H9 (cell line): ENCODE measurements at regions not wholly inside any gene's neighbourhood (a gene's known extent, or its start where the extent isn't known, plus 50 kb on each side); places are given as distances from the start of the nearest gene placed in this dataset.

Experiments
- DNase-seq: peaks from one replicate; pipeline ENCODE4 v3.0.0-alpha.2; 2017
- H2AFZ ChIP-seq: one replicate; pipeline ENCODE4 v1.6.1; 2013; ENCODE audit warnings: mild to moderate bottlenecking, low read length, control low read depth, moderate library complexity
- H2AK5ac ChIP-seq: 2 replicates; pipeline ENCODE4 v1.6.1; 2013; ENCODE audit warnings: low read length, control low read depth, mixed read lengths; ENCODE audit not compliant: insufficient read length
- H2BK120ac ChIP-seq: one replicate; pipeline ENCODE4 v1.6.1; 2013; ENCODE audit warnings: low read depth, mild to moderate bottlenecking, low read length, control low read depth, inconsistent platforms; ENCODE audit not compliant: poor library complexity, severe bottlenecking
- H2BK12ac ChIP-seq: 2 replicates; pipeline ENCODE4 v1.6.1; 2013; ENCODE audit warnings: low read length, control low read depth, mixed read lengths, low read depth; ENCODE audit not compliant: insufficient read length
- H2BK15ac ChIP-seq: 2 replicates; pipeline ENCODE4 v1.6.1; 2013; ENCODE audit warnings: low read depth, low read length, control low read depth
- H2BK20ac ChIP-seq: one replicate; pipeline ENCODE4 v1.6.1; 2013; ENCODE audit warnings: low read depth, mild to moderate bottlenecking, low read length, control low read depth, inconsistent platforms; ENCODE audit not compliant: poor library complexity, severe bottlenecking
- H2BK5ac ChIP-seq: 2 replicates; pipeline ENCODE4 v1.6.1; 2013; ENCODE audit warnings: low read length, control low read depth, mixed read lengths; ENCODE audit not compliant: insufficient read length
- H3K14ac ChIP-seq: 2 replicates; pipeline ENCODE4 v1.6.1; 2013; ENCODE audit warnings: low read length, control low read depth; ENCODE audit not compliant: insufficient read depth
- H3K18ac ChIP-seq: 2 replicates; pipeline ENCODE4 v1.6.1; 2013; ENCODE audit warnings: low read depth, mild to moderate bottlenecking, mixed read lengths, low read length, control low read depth; ENCODE audit not compliant: insufficient read length
- H3K23ac ChIP-seq: 2 replicates; pipeline ENCODE4 v1.6.1; 2013; ENCODE audit warnings: low read length, control low read depth, mixed read lengths, low read depth; ENCODE audit not compliant: insufficient read length
- H3K23me2 ChIP-seq: 2 replicates; pipeline ENCODE4 v1.6.1; 2013; ENCODE audit warnings: low read depth, mild to moderate bottlenecking, mixed read lengths, low read length, control low read depth; ENCODE audit not compliant: insufficient read length, poor library complexity, severe bottlenecking
- H3K27ac ChIP-seq: 2 replicates; pipeline ENCODE4 v1.5.1; 2013; ENCODE audit warnings: low read length, control low read depth, mixed read lengths, low read depth; ENCODE audit not compliant: insufficient read length
- H3K27me3 ChIP-seq: 2 replicates; pipeline ENCODE4 v1.6.1; 2013; ENCODE audit warnings: low read length, control low read depth, inconsistent platforms; ENCODE audit not compliant: insufficient read depth
- H3K4ac ChIP-seq: 2 replicates; pipeline ENCODE4 v1.6.1; 2013; ENCODE audit warnings: low read depth, mild to moderate bottlenecking, control low read depth, inconsistent platforms, low read length, moderate library complexity
- H3K4me1 ChIP-seq: 2 replicates; pipeline ENCODE4 v1.6.1; 2013; ENCODE audit warnings: low read length, control low read depth, inconsistent platforms; ENCODE audit not compliant: insufficient read depth
- H3K4me2 ChIP-seq: 2 replicates; pipeline ENCODE4 v1.6.1; 2013; ENCODE audit warnings: low read length, control low read depth, mixed read lengths; ENCODE audit not compliant: insufficient read length, insufficient read depth
- H3K56ac ChIP-seq: 2 replicates; pipeline ENCODE4 v1.6.1; 2013; ENCODE audit warnings: low read depth, mild to moderate bottlenecking, mixed read lengths, low read length, control low read depth; ENCODE audit not compliant: insufficient read length
- H3K79me1 ChIP-seq: 2 replicates; pipeline ENCODE4 v1.6.1; 2013; ENCODE audit warnings: low read depth, mild to moderate bottlenecking, moderate library complexity, low read length, control low read depth, inconsistent platforms; ENCODE audit not compliant: insufficient read depth, poor library complexity, severe bottlenecking
- H3K79me2 ChIP-seq: 2 replicates; pipeline ENCODE4 v1.6.1; 2013; ENCODE audit warnings: low read length, control low read depth, inconsistent platforms; ENCODE audit not compliant: insufficient read depth
- H3K9ac ChIP-seq: 2 replicates; pipeline ENCODE4 v1.6.1; 2013; ENCODE audit warnings: low read length, control low read depth, mixed read lengths; ENCODE audit not compliant: insufficient read length; ENCODE audit errors: extremely low read depth
- H3K9me3 ChIP-seq: one replicate; pipeline ENCODE4 v1.6.1; 2013; ENCODE audit warnings: low read depth, low read length, inconsistent platforms; ENCODE audit not compliant: control insufficient read depth
- H3T11ph ChIP-seq: one replicate; pipeline ENCODE4 v1.6.1; 2013; ENCODE audit warnings: mild to moderate bottlenecking, low read length, control low read depth, inconsistent platforms
- H4K20me1 ChIP-seq: one replicate; pipeline ENCODE4 v1.6.1; 2013; ENCODE audit not compliant: control insufficient read depth, insufficient read length, insufficient read depth
- H4K5ac ChIP-seq: 2 replicates; pipeline ENCODE4 v1.6.1; 2013; ENCODE audit warnings: low read depth, mild to moderate bottlenecking, mixed read lengths, low read length, control low read depth; ENCODE audit not compliant: insufficient read length
- H4K8ac ChIP-seq: replicated peaks from 2 replicates; pipeline ENCODE4 v1.6.1; 2013; ENCODE audit warnings: low read length, control low read depth, mixed read lengths, low read depth; ENCODE audit not compliant: insufficient read length
- H4K91ac ChIP-seq: 2 replicates; pipeline ENCODE4 v1.6.1; 2013; ENCODE audit warnings: low read depth, mild to moderate bottlenecking, moderate library complexity, mixed read lengths, low read length, control low read depth; ENCODE audit not compliant: insufficient read length
- H3K27ac Mint-ChIP-seq, 3 experiments: 2 replicates in 2 of 3; 3 replicates in 1 of 3; pipeline ENCODE4 v1.8.0; 2020 to 2021; ENCODE audit warnings: mixed read lengths in 3 of 3, mild to moderate bottlenecking in 1 of 3, moderate library complexity in 1 of 3
- H3K27me3 Mint-ChIP-seq: 2 replicates; pipeline ENCODE4 v1.8.0; 2021; ENCODE audit warnings: low read depth, mild to moderate bottlenecking, moderate library complexity, mixed read lengths
- H3K36me3 Mint-ChIP-seq, 3 experiments: 2 replicates in 2 of 3; 3 replicates in 1 of 3; pipeline ENCODE4 v1.8.0; 2020 to 2021; ENCODE audit warnings: low read depth in 3 of 3, mixed read lengths in 3 of 3; ENCODE audit not compliant: insufficient read depth in 1 of 3
- H3K4me1 Mint-ChIP-seq, 2 experiments: 2 replicates each; pipeline ENCODE4 v1.8.0; 2020; ENCODE audit warnings: mixed read lengths in 2 of 2
- H3K4me3 Mint-ChIP-seq, 2 experiments: 2 replicates in 1 of 2; 3 replicates in 1 of 2; pipeline ENCODE4 v1.8.0; 2020 to 2021; ENCODE audit warnings: mild to moderate bottlenecking in 2 of 2, mixed read lengths in 2 of 2, moderate library complexity in 1 of 2
- H3K9me3 Mint-ChIP-seq, 2 experiments: 2 replicates in 1 of 2; 3 replicates in 1 of 2; pipeline ENCODE4 v1.8.0; 2020; ENCODE audit warnings: mild to moderate bottlenecking in 2 of 2, mixed read lengths in 2 of 2, moderate library complexity in 1 of 2
- CTCF ChIP-seq: fragments of 200-600 bp; sonication (generic); conservative IDR thresholded peaks from 3 replicates; pipeline ENCODE4 v1.8.0; 2021; ENCODE audit warnings: antibody characterized with exemption, mild to moderate bottlenecking
- WGBS: extraction: QIAGEN DNeasy Blood & Tissue Kit; methylation state at CpG from one replicate; pipeline ENCODE4 v1.1.7; 2013; ENCODE audit warnings: missing lambda C conversion rate, low lambda C conversion rate, mixed read lengths; ENCODE audit not compliant: insufficient read length; ENCODE audit errors: extremely low coverage; 5-methylcytosine and 5-hydroxymethylcytosine counted together

- Histone ChIP-seq H2BK5ac (no peak overlapping the region), H3K9me3 (no peaks in the 10 kb centered on the region), H2BK15ac (no peak overlapping the region), H3K18ac (no peak overlapping the region), H2AK5ac (no peak overlapping the region), H3K23me2 (no peaks in the 10 kb centered on the region), H3K79me1 (no peaks in the 10 kb centered on the region), H3K27me3 (no peaks in the 10 kb centered on the region), H2BK20ac (no peak overlapping the region), H3K4me1 (no peaks in the 10 kb centered on the region; the same call in 1 of the 2 replicates), H3K4me2 (no peak overlapping the region), H2BK12ac (no peak overlapping the region), H3K14ac (no peak overlapping the region), H3K23ac (no peak overlapping the region), H2BK120ac (no peak overlapping the region), H2AFZ (no peak overlapping the region), H3K56ac (no peak overlapping the region), H4K20me1 (no peaks in the 10 kb centered on the region), H4K8ac (no peak overlapping the region), H3K27ac (no peak overlapping the region), H3K4ac (no peak overlapping the region), H4K91ac (no peak overlapping the region), H4K5ac (no peak overlapping the region), H3K9ac (no peak overlapping the region), H3K79me2 (no peaks in the 10 kb centered on the region), H3T11ph (no peak overlapping the region)
- peaks cover 14 to 16% of the 10 kb centered on the region in 2 experiments for H3K4me1 Mint-ChIP-seq
- DNase-seq: no peak
- no peak for TF ChIP-seq CTCF
- no CpG with 5 or more reads among the region's 3 CpGs for WGBS
- peaks cover 0 to 15% (median 6%) of the 10 kb centered on the region in 3 experiments; a peak in 4 of 7 replicates for H3K36me3 Mint-ChIP-seq
- H3K27ac Mint-ChIP-seq: no peak overlapping the region
- H3K4me3 Mint-ChIP-seq: no peak overlapping the region
- no peaks in the 10 kb centered on the region for H3K27me3 Mint-ChIP-seq
- peaks cover 13 to 14% of the 10 kb centered on the region in 2 experiments for H3K9me3 Mint-ChIP-seq
Observed at GRCh38 chr6:82573254-82573972, 209.8 kb downstream of the TPBG start.
